ENCODE measurements at regions not wholly inside any gene's neighbourhood (a gene's known extent, or its start where the extent isn't known, plus 50 kb on each side); places are given as distances from the start of the nearest gene placed in this dataset.

- H3K36me3 ChIP-seq: no peaks in the 10 kb centered on the region
- no peak overlapping the region for H3K4me3 ChIP-seq
- no peaks in the 10 kb centered on the region for H3K4me1 ChIP-seq
- no peak for DNase-seq
- no peaks in the 10 kb centered on the region for H3K27me3 ChIP-seq
- no peak overlapping the region for H3K27ac ChIP-seq
- H3K9me3 ChIP-seq: no peaks in the 10 kb centered on the region
- TF ChIP-seq POLR2A (IDR thresholded peaks at IDR 0.05) (no peak), CTCF (IDR thresholded peaks at IDR 0.05) (no peak)
These were observed 99.2 kb upstream of the VEPH1 start for GRCh38 chr3:157602424-157602823.

GRCh38 chr3:157595259-157595658, 92.0 kb upstream of the VEPH1 start:
- TF ChIP-seq CTCF (IDR thresholded peaks at IDR 0.05) (no peak), POLR2A (IDR thresholded peaks at IDR 0.05) (no peak)
- Histone ChIP-seq H3K27ac (no peak overlapping the region), H3K9me3 (no peaks in the 10 kb centered on the region), H3K4me1 (no peaks in the 10 kb centered on the region), H3K27me3 (no peaks in the 10 kb centered on the region), H3K36me3 (no peaks in the 10 kb centered on the region), H3K4me3 (no peak overlapping the region)
- DNase-seq: no peak

GRCh38 chr3:157594413-157594812, 91.2 kb upstream of the VEPH1 start:
- Histone ChIP-seq H3K4me3 (no peak overlapping the region), H3K27me3 (no peaks in the 10 kb centered on the region), H3K27ac (no peak overlapping the region), H3K36me3 (no peaks in the 10 kb centered on the region), H3K9me3 (no peaks in the 10 kb centered on the region), H3K4me1 (no peaks in the 10 kb centered on the region)
- no peak for DNase-seq
- no peak for TF ChIP-seq POLR2A (IDR thresholded peaks at IDR 0.05)
- no peak for TF ChIP-seq CTCF (IDR thresholded peaks at IDR 0.05)

- Histone ChIP-seq H3K4me3 (no peak overlapping the region), H3K36me3 (no peaks in the 10 kb centered on the region), H3K4me1 (no peaks in the 10 kb centered on the region), H3K27ac (no peak overlapping the region), H3K9me3 (no peaks in the 10 kb centered on the region), H3K27me3 (no peaks in the 10 kb centered on the region)
- TF ChIP-seq POLR2A (IDR thresholded peaks at IDR 0.05): no peak
- no peak for TF ChIP-seq CTCF (IDR thresholded peaks at IDR 0.05)
- no peak for DNase-seq
These were observed 89.6 kb upstream of the VEPH1 start for GRCh38 chr3:157592769-157593168.

GRCh38 chr3:157590273-157590672, 87.1 kb upstream of the VEPH1 start:
- Histone ChIP-seq H3K4me1 (no peaks in the 10 kb centered on the region), H3K4me3 (no peak overlapping the region), H3K9me3 (no peaks in the 10 kb centered on the region), H3K36me3 (no peaks in the 10 kb centered on the region), H3K27ac (no peak overlapping the region), H3K27me3 (no peaks in the 10 kb centered on the region)
- no peak for TF ChIP-seq CTCF (IDR thresholded peaks at IDR 0.05)
- no peak for DNase-seq

- no peak overlapping the region for H3K4me3 ChIP-seq
- no peaks in the 10 kb centered on the region for H3K36me3 ChIP-seq
- no peaks in the 10 kb centered on the region for H3K9me3 ChIP-seq
- DNase-seq: no peak
- H3K27me3 ChIP-seq: no peaks in the 10 kb centered on the region
- H3K27ac ChIP-seq: no peak overlapping the region
- no peaks in the 10 kb centered on the region for H3K4me1 ChIP-seq
- TF ChIP-seq POLR2A (IDR thresholded peaks at IDR 0.05) (no peak), CTCF (IDR thresholded peaks at IDR 0.05) (no peak)
These were observed 86.0 kb upstream of the VEPH1 start for GRCh38 chr3:157589211-157589610.

Measured in Peyer's patch (tissue), 4 donors.